H1 (cell line): ENCODE measurements at regions not wholly inside any gene's neighbourhood (a gene's known extent, or its start where the extent isn't known, plus 50 kb on each side); places are given as distances from the start of the nearest gene placed in this dataset.

Source experiments
- CTCF ChIA-PET: fragments of 300-600 bp; sonication (Branson Sonifier 250); formaldehyde crosslinking; loops from one replicate; lab custom pipeline; 2021; ENCODE audit not compliant: partially characterized antibody; lab: Charles Lee
- POLR2A ChIA-PET: fragments of 300-600 bp; sonication (Branson Sonifier 250); formaldehyde crosslinking; loops from one replicate; lab custom pipeline; 2021; ENCODE audit warnings: inconsistent platforms; ENCODE audit not compliant: partially characterized antibody; lab: Charles Lee
- DNase-seq, 2 experiments: peaks; one replicate each; pipeline versions ENCODE4 v3.0.0 to v3.0.0-alpha.2; 2010 to 2022; ENCODE audit warnings: low spot score in 2 of 2, low read depth in 1 of 2, mixed read lengths in 1 of 2
- FAIRE-seq: peaks from 2 replicates; lab custom pipeline; 2011; peaks lifted over from hg19 to GRCh38; lab: Jason Lieb, UNC
- H2AFZ ChIP-seq: 2 replicates; pipeline ENCODE4 v1.8.1; 2012; ENCODE audit warnings: low read length, inconsistent platforms
- H2AK5ac ChIP-seq: 2 replicates; pipeline ENCODE4 v1.6.1; 2013; ENCODE audit warnings: low read depth, low read length
- H2BK120ac ChIP-seq: replicated peaks from 2 replicates; pipeline ENCODE3; 2013; ENCODE audit warnings: low read depth, low read length, inconsistent platforms
- H2BK12ac ChIP-seq: 2 replicates; pipeline ENCODE4 v1.6.1; 2013; ENCODE audit warnings: low read depth, low read length
- H2BK15ac ChIP-seq: 2 replicates; pipeline ENCODE4 v1.6.1; 2013; ENCODE audit warnings: low read length
- H2BK20ac ChIP-seq: 2 replicates; pipeline ENCODE4 v1.6.1; 2013; ENCODE audit warnings: low read length
- H2BK5ac ChIP-seq: 2 replicates; pipeline ENCODE4 v1.6.1; 2013; ENCODE audit warnings: low read depth, low read length
- H3K14ac ChIP-seq: 2 replicates; pipeline ENCODE4 v1.6.1; 2013; ENCODE audit warnings: inconsistent platforms; ENCODE audit not compliant: insufficient read length
- H3K18ac ChIP-seq: 2 replicates; pipeline ENCODE4 v1.6.1; 2013; ENCODE audit warnings: low read length; ENCODE audit errors: extremely low read depth
- H3K23ac ChIP-seq: 2 replicates; pipeline ENCODE4 v1.6.1; 2013; ENCODE audit warnings: inconsistent platforms; ENCODE audit not compliant: insufficient read length
- H3K23me2 ChIP-seq: 2 replicates; pipeline ENCODE4 v1.6.1; 2013; ENCODE audit warnings: low read depth, low read length
- H3K27ac ChIP-seq: 2 replicates; pipeline ENCODE4 v1.6.1; 2011; ENCODE audit warnings: low read depth, low read length, inconsistent platforms
- H3K27me3 ChIP-seq, 4 experiments: replicated peaks in 1 of 4; 1 replicate in 1 of 4; 2 replicates in 3 of 4; pipeline versions ENCODE4 v1.6.1 to v1.8.1; 2011 to 2013; ENCODE audit warnings: low read length in 3 of 4, mild to moderate bottlenecking in 3 of 4, inconsistent platforms in 2 of 4, mixed read lengths in 2 of 4, moderate library complexity in 1 of 4; ENCODE audit not compliant: control insufficient read depth in 3 of 4, insufficient read depth in 3 of 4; ENCODE audit errors: extremely low read depth in 1 of 4
- H3K36me3 ChIP-seq, 4 experiments: 2 replicates each; pipeline versions ENCODE4 v1.6.1 to v1.8.1; 2011 to 2013; ENCODE audit warnings: mild to moderate bottlenecking in 4 of 4, low read length in 3 of 4, moderate library complexity in 2 of 4, control low read depth in 1 of 4, inconsistent platforms in 1 of 4; ENCODE audit not compliant: insufficient read depth in 4 of 4, control insufficient read depth in 2 of 4
- H3K4ac ChIP-seq: replicated peaks from 2 replicates; pipeline ENCODE3; 2013; ENCODE audit warnings: low read length, low read depth, mixed read lengths, inconsistent platforms; ENCODE audit not compliant: insufficient read length
- H3K4me1 ChIP-seq, 4 experiments: replicated peaks in 1 of 4; 1 replicate in 1 of 4; 2 replicates in 3 of 4; pipeline versions ENCODE4 v1.6.1 to v1.8.1; 2011 to 2013; ENCODE audit warnings: low read length in 3 of 4, inconsistent platforms in 2 of 4, mixed read lengths in 1 of 4; ENCODE audit not compliant: insufficient read depth in 4 of 4, control insufficient read depth in 3 of 4
- H3K4me2 ChIP-seq, 2 experiments: 2 replicates each; pipeline versions ENCODE4 v1.6.1 to v1.8.1; 2011 to 2013; ENCODE audit warnings: low read depth in 2 of 2, low read length in 2 of 2, control low read depth in 1 of 2, inconsistent platforms in 1 of 2, mild to moderate bottlenecking in 1 of 2; ENCODE audit not compliant: insufficient read depth in 1 of 2
- H3K4me3 ChIP-seq, 4 experiments: fragments of 200-600, 300-600 bp in 1 of 4; sonication (generic), shearing (Covaris generic), sonication (Bioruptor Twin) in 1 of 4; 2 replicates each; pipeline versions ENCODE4 v1.5.1 to v1.8.1; 2011 to 2016; ENCODE audit warnings: low read length in 4 of 4, low read depth in 3 of 4, control low read depth in 2 of 4, inconsistent platforms in 2 of 4, mild to moderate bottlenecking in 2 of 4, mixed read lengths in 1 of 4, moderate library complexity in 1 of 4; ENCODE audit not compliant: insufficient read depth in 2 of 4; ENCODE audit errors: extremely low read depth in 1 of 4
- H3K56ac ChIP-seq: replicated peaks from 2 replicates; pipeline ENCODE3; 2013; ENCODE audit warnings: low read depth, mild to moderate bottlenecking, mixed read lengths, low read length, inconsistent platforms; ENCODE audit not compliant: insufficient read length
- H3K79me1 ChIP-seq: 2 replicates; pipeline ENCODE4 v1.6.1; 2013; ENCODE audit warnings: low read depth, low read length, control low read depth
- H3K79me2 ChIP-seq, 2 experiments: 2 replicates each; pipeline versions ENCODE4 v1.6.1 to v1.8.1; 2012 to 2013; ENCODE audit warnings: low read length in 2 of 2, mild to moderate bottlenecking in 2 of 2, inconsistent platforms in 1 of 2; ENCODE audit not compliant: insufficient read depth in 2 of 2, control insufficient read depth in 1 of 2
- H3K9ac ChIP-seq, 4 experiments: replicated peaks in 1 of 4; 1 replicate in 1 of 4; 2 replicates in 3 of 4; pipeline versions ENCODE4 v1.6.1 to v1.8.1; 2011 to 2013; ENCODE audit warnings: low read depth in 3 of 4, low read length in 3 of 4, control low read depth in 2 of 4, mild to moderate bottlenecking in 2 of 4, moderate library complexity in 2 of 4, inconsistent platforms in 1 of 4; ENCODE audit errors: extremely low read depth in 1 of 4
- H3K9me3 ChIP-seq, 2 experiments: 2 replicates each; pipeline versions ENCODE4 v1.6.1 to v1.8.1; 2012 to 2013; ENCODE audit warnings: mild to moderate bottlenecking in 2 of 2, moderate library complexity in 2 of 2, control low read depth in 1 of 2, inconsistent platforms in 1 of 2, low read depth in 1 of 2, low read length in 1 of 2, mixed read lengths in 1 of 2; ENCODE audit not compliant: insufficient read depth in 2 of 2
- H4K20me1 ChIP-seq, 2 experiments: replicated peaks in 1 of 2; 2 replicates each; pipeline versions ENCODE3 to v1.8.1; 2011 to 2013; ENCODE audit warnings: inconsistent platforms in 2 of 2, low read length in 2 of 2, mild to moderate bottlenecking in 1 of 2; ENCODE audit not compliant: insufficient read depth in 2 of 2, control insufficient read depth in 1 of 2
- H4K5ac ChIP-seq: 2 replicates; pipeline ENCODE4 v1.6.1; 2013; ENCODE audit warnings: low read length, low read depth, mixed read lengths, inconsistent platforms; ENCODE audit not compliant: insufficient read length
- H4K8ac ChIP-seq: 2 replicates; pipeline ENCODE4 v1.8.0; 2013; ENCODE audit warnings: mild to moderate bottlenecking, moderate library complexity, low read length, inconsistent platforms; ENCODE audit not compliant: insufficient read depth; ENCODE audit errors: extremely low read depth
- H4K91ac ChIP-seq: replicated peaks from 2 replicates; pipeline ENCODE3; 2013; ENCODE audit warnings: low read length, mixed read lengths, inconsistent platforms; ENCODE audit not compliant: insufficient read length
- ASH2L ChIP-seq: fragments of 200-600, 300-600 bp; sonication (generic); IDR thresholded peaks from one replicate; pipeline ENCODE4 v1.7.1; 2017; ENCODE audit warnings: low read length
- BRCA1 ChIP-seq: IDR thresholded peaks from 2 replicates; pipeline ENCODE4 v1.6.1; 2012; ENCODE audit warnings: low read depth, low read length, improper control_type of control experiment
- JUND ChIP-seq: IDR thresholded peaks from 2 replicates; pipeline ENCODE4 v1.6.1; 2011; ENCODE audit warnings: mild to moderate bottlenecking, improper control_type of control experiment, low read length
- MAFK ChIP-seq: IDR thresholded peaks from 2 replicates; pipeline ENCODE4 v1.6.1; 2012; ENCODE audit warnings: low read depth, mild to moderate bottlenecking, improper control_type of control experiment, low read length
- SP1 ChIP-seq: IDR thresholded peaks from 2 replicates; pipeline ENCODE4 v1.6.1; 2011; ENCODE audit warnings: low read depth, low read length
- TEAD4 ChIP-seq: IDR thresholded peaks from 2 replicates; pipeline ENCODE4 v1.6.1; 2012; ENCODE audit warnings: low read depth, low read length, inconsistent platforms, mixed read lengths
- WGBS, 2 experiments: shearing (Covaris generic) in 1 of 2; methylation state at CpG; one replicate each; pipeline versions ENCODE4 v1.1.6 to v1.1.7; 2013 to 2015; ENCODE audit warnings: low lambda C conversion rate in 2 of 2, mixed read lengths in 2 of 2, inconsistent platforms in 1 of 2, low coverage in 1 of 2, missing lambda C conversion rate in 1 of 2; ENCODE audit not compliant: insufficient replicate concordance in 2 of 2, insufficient coverage in 1 of 2, insufficient read length in 1 of 2; ENCODE audit errors: extremely low coverage in 1 of 2, missing lambda C conversion rate in 1 of 2; 5-methylcytosine and 5-hydroxymethylcytosine counted together
- TF ChIP-seq, protein P1 (sequence below): IDR thresholded peaks from 2 replicates; pipeline ENCODE4 v1.6.1; 2011; ENCODE audit warnings: low read depth, mild to moderate bottlenecking, low read length; ENCODE audit not compliant: insufficient read depth

DNA sequence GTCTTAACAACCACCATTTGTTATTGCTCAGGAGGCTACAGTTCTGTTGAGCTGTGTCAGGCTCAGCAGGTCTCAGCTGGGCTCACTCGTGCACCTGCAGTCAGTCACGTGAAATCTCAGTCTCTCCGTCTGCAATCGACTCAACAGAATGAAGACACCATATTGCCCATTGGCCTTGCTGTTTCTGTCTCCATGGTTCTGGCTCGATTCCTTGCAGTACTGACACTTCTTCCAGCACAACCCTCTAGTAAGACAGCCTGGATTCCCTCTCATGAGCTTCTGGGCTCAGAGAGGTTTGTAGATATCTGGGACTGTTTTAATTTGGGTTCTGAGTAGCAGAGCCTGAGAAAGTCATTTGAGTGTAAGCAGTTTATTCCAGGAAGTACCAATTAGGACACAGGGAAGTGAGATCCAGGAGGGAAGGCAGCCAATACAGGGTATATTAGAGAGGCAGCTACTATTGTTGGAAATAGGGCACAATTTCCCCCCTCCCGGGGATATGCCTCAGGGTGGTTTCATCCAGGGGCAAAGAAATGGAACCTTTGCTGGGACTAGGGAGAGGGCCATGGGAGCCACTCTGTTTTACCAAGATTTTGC is 87.4 kb upstream of the RALGAPA2 start:
- Histone ChIP-seq H3K79me2 (no peaks in the 10 kb centered on the region), H3K36me3 (no peaks in the 10 kb centered on the region), H3K4me1 (no peaks in the 10 kb centered on the region), H2BK120ac (no peak overlapping the region), H3K4me3 (no peak overlapping the region), H2AK5ac (no peak overlapping the region), H2BK12ac (no peak overlapping the region), H3K56ac (no peak overlapping the region), H3K79me1 (no peaks in the 10 kb centered on the region), H2AFZ (peak overlapping the region; percentile 59; the same call in 1 of the 2 replicates), H3K14ac (no peak overlapping the region), H3K9me3 (peaks cover 5 to 6% of the 10 kb centered on the region in 2 experiments), H2BK20ac (no peak overlapping the region), H2BK15ac (no peak overlapping the region), H3K23me2 (no peaks in the 10 kb centered on the region), H3K27ac (no peak overlapping the region), H3K23ac (no peak overlapping the region), H4K20me1 (no peaks in the 10 kb centered on the region), H3K27me3 (no peaks in the 10 kb centered on the region), H4K91ac (no peak overlapping the region), H3K4ac (no peak overlapping the region), H3K9ac (no peak overlapping the region), H2BK5ac (no peak overlapping the region), H4K5ac (no peak overlapping the region), H3K18ac (no peak overlapping the region), H3K4me2 (no peak overlapping the region), H4K8ac (no peak overlapping the region)
- TF ChIP-seq MAFK = no peak
- TF ChIP-seq, protein P1, sequence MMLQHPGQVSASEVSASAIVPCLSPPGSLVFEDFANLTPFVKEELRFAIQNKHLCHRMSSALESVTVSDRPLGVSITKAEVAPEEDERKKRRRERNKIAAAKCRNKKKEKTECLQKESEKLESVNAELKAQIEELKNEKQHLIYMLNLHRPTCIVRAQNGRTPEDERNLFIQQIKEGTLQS = no peak
- TF ChIP-seq SP1 = no peak
- TF ChIP-seq JUND = no peak
- TF ChIP-seq BRCA1 = no peak
- no peak for TF ChIP-seq TEAD4
- no peak for TF ChIP-seq ASH2L
- 94% methylated on average over 6 of the region's 6 CpGs; no CpG with 5 or more reads in 1 of the 2 experiments for WGBS, 2 experiments
- DNase-seq (no peak), FAIRE-seq (no peak)
- POLR2A ChIA-PET = no interaction called here
- CTCF ChIA-PET = interaction anchor here (1.1 to 3.6 kb wide), 4 partner anchors 16 to 206 kb away, joined by 3 to 15 read pairs (median 4); no protein-coding TSS in a partner anchor
